GM18517 (cell line): ENCODE measurements at regions not wholly inside any gene's neighbourhood (a gene's known extent, or its start where the extent isn't known, plus 50 kb on each side); places are given as distances from the start of the nearest gene placed in this dataset.

Experiments used
- ATAC-seq: cut with Tn5 transposase; IDR thresholded peaks from one replicate; pipeline ENCODE4 v1.9.1; 2021; ENCODE audit warnings: mild to moderate bottlenecking, moderate library complexity; ENCODE audit not compliant: unreplicated experiment

DNA sequence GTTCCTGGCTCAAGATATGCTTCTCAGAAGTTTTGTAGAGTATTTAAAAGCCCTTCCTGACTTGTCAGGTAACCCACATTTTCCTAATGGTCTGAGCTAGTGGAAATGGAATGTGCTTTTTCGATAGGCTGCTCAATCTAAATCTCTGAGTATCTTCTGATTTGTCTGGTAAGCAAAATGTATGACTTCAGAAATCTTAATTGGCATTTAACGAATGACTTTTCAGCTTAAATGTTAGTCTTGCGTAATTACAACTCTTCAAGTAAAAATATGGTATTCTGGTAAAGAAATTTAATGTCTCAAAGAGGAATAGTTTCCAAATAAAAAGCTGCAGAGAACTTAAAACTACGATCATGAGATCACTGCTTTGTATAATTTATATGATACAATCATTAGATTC is 379.1 kb downstream of the ANKRD50 start:
- ATAC-seq = no peak

DNA sequence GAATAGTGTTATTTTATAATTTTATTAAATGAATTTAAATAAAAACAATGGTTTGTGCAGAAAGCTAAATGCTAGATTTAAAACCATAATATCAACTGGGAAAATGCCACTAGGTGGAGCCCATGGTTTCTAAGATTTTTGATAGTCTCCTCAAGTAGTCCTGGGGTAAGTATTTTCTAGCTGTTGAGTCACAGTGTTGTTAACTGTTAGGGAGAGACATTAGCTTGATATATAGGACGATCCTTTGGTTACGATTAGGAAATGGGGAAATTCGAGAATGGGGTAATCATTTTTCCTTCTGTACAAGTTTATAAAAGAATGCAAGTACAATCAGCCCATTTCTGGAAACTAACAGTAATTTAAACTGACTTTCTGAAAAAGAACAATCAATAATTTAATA is 378.4 kb downstream of the ANKRD50 start:
- ATAC-seq = no peak

DNA sequence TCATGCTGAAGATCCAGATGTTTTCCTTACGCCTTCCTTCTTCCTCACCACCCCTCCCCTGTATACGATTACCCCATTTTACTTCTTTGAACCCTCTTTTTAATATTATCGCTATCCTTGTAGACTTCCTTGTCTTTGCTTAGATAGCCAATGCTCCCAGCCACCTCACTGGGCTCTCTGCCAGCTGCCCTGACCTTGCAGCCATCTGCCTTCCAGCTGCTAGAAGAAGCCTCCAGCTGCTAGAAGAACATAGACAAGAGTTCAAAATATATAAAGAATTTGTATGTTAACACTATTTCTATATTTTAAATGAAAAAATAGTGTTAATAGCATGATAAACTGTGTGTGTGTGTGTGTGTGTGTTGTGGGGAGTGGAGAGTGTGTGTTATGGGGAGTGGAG is 374.7 kb downstream of the ANKRD50 start:
- no peak for ATAC-seq

DNA sequence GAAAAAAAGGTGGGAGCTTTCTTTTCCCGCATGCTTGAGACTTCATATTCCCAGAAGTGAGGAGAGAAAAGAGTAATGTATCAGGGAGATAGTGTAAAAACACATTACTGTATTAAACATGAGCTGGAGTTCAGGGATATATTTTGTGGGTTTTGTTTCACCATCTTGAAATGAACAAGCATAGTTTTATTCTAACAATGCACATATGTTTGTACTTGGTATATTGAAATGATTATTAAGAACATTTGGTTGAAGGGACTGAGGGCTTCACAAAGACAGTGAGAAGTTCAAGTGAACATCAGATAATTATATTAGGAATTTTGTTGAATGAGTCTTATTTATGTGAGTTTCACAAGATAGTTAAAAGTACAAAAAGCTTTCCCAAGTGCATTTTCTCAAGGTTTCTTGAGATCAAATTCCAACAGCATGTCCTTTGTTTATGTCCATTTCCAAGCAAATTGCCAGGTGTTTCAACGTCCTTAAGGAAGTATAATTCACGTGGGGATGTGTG is 368.8 kb downstream of the ANKRD50 start:
- ATAC-seq = no peak

DNA sequence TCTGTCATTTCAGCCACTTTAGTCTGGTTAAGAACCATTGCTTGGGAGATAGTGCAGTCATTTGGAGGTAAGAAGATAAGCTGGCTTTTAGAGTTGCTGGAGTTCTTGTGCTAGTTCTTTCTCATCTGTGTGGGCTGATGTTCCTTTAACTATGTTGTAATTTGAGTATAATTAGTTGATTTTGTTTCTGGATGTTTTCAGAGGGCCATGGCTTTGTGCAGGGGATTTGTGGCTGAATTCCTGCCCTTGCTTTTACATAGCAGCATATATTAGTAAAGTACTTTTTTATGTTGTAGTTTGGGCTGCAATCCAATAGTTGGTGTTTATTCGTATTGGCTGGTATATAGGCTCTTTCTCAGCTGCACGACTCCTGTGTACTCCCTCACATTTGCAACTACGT is 339.6 kb downstream of the ANKRD50 start:
- ATAC-seq = no peak

DNA sequence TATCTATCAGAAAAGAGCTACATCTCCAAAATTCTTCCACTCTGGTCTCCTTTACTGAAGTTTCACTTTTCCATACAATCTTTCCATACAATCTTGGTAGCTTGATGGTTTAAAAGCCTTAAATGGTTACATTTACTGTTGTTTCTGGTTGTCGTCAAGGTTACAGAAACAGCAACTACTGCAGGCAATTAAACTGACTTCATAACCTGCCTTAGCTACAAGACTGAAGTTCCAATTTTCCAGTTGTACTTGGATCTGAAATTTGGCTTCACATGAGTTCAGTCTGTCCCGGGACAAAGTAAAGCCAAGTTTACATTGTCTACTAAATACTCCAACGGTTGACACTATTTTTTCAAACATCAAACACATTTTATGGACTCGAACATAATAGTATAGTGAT is 326.4 kb downstream of the ANKRD50 start:
- no peak for ATAC-seq

DNA sequence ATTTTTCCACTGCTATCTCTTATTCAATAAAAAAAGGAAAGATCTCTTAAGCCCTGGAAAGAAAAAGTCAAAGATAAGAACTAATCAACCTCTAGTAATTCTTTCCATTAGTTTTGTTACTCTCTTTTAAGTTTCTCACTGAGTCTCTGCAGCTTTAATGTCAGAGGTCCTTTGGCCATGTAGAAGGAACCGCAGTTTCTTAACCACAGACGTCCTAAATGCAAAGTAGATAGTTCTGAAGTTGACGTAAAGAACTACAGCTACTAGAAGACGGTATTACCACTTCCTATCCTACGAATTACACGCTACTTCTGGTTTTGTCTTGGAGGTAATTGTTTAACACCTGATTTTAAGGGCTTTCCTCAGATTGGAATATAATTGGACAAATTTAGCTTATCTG is 325.9 kb downstream of the ANKRD50 start:
- no peak for ATAC-seq

DNA sequence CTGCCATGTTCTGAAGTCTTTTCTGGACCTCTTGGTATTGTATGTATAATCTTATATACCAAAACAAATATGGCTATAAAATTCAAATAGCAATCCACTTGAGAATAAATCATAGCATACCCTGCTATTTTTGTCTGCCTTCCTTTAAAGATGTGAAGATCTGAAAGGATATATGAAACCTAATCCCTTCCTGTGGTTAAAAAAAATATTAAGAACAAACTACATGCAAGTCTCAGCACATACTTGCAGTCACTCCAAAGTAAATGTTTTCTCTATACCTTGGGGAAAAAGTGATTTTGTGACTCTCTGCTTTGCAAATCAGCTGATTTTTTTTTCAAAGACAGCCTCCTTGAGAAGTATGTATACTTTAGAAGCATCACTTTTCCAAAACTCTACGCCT is 322.9 kb downstream of the ANKRD50 start:
- no peak for ATAC-seq

DNA sequence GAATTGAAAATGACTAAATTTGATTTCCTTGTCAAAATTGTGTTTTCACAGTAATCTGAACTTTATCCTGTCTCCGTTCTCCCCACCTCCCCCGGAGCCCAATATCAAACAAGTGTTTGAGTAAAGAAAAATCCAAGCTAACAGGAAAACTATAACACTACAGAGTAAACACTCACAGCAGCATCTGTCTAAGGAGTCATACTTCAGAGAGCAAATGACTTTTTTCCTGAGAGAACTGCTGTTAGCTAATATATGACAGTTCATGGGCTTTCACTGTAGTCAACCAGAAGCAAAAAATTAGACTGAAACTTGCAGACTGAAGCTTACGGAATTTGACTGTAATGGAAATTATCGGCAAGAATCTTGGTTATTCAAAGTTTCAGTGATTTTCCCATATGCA is 321.7 kb downstream of the ANKRD50 start:
- no peak for ATAC-seq

DNA sequence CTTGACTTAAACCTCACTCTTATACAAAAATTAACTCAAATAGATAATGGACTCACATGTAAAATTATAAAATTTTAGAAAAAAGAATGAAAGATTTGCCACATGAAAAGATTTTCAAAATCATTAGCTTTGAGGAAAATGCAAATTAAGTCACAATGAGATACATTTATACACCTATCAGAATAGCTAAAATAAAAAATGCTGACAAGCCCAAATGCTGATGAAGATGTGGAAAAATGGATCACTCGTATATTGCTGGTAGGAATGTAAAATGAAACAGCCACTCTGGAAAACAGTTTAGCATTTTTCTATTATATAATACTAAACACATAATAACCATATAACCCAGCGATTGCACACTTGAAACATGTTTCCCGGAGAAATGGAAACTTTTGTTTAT is 316.2 kb downstream of the ANKRD50 start:
- no peak for ATAC-seq

DNA sequence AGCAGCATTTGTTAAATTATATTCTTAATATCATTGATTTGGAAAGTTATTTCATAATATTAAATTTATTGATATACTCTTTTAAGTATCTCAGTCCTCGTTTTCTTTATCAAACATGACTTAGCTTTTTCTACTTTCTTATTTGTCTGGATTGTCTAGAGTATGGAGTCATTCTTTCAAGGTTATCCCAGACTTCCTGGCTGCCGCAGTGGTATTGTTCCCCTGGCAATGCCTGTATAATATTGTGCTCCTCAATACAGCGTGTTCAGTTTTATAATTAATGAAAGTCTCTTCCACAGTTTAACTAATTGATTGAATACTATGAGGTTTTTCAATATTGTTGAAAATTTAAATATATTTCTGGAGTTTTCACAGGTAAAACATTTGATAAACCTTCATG is 310.9 kb downstream of the ANKRD50 start:
- ATAC-seq = no peak

DNA sequence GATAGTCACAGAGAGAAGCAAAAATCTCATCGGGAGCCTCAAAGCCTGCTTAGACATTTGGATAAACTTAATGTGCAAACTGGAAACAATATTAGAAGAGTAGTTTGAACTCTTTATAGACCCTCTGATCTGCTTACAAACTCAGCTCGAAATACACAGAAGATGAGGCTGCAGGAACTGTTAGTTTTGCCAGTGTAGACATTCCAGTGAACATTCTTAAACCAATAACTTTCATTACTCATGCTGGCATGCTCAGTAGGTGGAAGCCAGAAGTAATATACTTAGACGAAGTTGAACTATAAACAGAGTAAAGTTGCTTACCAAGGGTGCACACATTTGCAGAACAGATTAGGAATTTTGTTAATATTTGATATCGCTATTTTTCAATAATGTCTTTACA is 303.5 kb downstream of the ANKRD50 start:
- no peak for ATAC-seq

DNA sequence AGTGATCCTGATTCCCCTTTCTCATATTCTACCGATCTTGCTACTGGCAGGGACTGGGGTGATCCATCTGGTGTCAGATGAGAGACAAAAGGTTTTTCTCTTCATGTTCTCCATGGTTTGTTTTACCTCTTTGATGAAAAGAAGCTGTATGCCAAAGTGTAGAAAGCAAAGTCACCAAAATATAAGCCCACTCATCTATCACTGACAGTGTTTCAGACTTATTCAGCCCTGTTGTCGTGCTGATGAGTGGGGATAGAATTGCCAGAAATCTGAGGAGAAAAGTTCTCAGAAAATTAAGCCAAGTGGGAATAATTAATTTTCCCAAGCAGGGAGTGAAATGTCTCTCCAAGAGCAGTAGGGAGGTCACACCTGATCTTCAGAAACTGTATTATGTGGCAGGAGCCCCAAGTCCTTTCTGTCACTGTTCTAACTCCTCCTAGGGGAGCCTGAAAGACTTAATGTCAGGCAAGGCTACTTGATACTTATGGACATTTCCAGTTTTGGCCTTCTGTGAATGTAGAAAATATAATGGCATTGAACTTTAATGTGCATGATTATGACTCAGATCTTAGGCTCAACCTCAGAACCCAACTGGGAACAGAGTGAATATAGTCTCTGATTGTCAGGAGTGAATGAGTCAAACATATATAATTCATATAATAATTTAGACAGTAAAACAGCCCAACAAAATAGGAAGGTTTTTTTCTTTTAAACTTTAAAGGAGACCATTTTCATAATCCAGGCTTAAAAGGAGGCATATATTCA is 298.1 kb downstream of the ANKRD50 start:
- no peak for ATAC-seq

DNA sequence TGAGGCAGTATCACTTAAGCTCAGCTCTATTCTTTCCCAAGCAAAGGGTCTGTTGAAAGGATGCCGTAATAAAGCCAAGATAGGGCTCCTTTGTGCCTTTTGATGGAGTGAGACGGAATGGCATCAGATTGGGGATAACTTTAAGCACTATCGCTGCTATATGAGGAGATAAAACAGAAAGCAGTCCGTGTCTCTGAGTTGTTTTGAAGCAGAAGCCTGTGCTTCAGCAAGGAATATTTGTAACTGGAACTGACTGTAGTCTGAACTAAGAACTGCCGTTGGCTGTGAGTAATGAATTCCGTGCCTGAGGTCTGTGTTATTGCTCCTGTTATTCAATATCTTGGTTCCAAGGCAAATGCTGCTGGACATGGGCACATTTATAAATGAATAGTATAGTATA is 297.4 kb downstream of the ANKRD50 start:
- no peak for ATAC-seq

DNA sequence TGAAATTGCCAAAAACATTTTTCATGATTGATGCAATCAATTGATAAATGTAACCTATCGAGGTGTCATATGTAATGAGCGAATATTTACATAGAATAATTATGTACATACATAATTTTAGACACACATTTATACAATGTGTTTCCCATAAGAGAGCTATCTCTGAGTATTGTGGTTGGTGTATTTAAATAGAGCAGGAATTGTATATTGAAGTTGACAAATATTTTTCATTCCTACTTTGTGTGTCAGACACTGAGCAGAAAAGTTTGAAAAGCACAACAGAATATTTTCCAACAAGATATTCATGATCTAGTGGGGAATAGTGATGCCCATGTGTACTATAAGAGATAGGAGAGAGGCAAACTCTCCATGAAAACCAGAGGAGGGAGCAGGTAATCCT is 295.2 kb downstream of the ANKRD50 start:
- ATAC-seq = no peak

DNA sequence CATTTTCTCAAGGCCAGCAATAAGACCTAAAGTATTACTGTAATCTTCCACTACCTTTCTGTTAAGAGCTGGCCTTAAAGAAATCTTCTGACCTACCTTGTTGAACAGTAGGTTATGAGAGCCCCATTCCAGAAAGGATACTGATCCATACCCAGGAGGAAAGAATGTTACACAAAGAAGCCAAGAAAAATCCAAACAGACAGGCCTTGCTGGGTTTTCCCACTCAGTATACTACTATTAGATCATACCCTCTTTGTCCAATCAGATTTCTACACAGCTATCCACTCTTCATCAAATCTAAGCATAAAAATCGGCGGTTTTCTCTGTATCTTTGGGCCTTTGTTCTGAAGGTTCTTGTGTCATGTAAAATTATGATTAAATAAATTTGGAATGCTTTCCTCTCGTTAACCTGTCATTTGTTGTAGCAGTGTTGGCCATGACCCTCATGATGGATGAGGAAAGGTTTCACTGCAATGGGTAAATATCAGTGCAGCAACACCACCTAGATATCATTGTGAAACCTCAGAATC is 292.3 kb downstream of the ANKRD50 start:
- no peak for ATAC-seq

DNA sequence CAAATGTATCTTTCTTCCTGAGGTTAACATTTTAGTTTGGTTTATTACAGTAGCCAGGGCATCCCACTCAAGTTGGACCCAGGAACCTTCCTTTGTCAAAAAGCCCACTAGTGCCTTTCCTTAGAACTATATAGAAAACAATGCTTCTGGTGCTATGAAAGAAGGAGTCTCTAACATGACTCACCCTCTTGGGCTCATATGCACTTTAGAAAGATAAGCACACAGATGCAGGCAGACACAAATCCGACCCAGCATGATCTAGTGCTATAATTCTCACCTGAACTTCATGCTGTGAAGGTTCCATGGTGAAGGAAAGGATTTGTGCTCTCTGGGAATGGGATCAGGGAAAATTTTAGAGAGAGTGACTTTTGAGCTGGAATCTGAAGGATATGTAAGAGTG is 289.4 kb downstream of the ANKRD50 start:
- no peak for ATAC-seq

DNA sequence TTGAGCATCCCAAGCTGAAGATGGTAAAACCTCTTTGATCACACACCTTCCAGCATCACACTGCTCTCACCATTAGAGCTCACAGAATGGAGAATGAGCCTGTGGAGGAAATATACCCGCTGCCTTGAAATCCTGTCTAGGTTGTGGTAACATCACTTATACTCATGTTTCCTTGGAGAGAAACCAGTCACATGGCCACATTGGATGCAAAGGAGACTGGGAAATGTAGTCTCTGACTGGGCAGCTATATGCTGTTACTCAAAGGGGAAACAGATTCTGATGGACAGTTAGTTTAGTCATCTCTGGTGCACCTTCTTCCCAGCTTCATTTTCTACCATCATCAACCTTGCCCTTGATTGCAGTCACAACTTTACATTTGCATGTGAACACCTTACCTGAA is 286.3 kb downstream of the ANKRD50 start:
- ATAC-seq = no peak

DNA sequence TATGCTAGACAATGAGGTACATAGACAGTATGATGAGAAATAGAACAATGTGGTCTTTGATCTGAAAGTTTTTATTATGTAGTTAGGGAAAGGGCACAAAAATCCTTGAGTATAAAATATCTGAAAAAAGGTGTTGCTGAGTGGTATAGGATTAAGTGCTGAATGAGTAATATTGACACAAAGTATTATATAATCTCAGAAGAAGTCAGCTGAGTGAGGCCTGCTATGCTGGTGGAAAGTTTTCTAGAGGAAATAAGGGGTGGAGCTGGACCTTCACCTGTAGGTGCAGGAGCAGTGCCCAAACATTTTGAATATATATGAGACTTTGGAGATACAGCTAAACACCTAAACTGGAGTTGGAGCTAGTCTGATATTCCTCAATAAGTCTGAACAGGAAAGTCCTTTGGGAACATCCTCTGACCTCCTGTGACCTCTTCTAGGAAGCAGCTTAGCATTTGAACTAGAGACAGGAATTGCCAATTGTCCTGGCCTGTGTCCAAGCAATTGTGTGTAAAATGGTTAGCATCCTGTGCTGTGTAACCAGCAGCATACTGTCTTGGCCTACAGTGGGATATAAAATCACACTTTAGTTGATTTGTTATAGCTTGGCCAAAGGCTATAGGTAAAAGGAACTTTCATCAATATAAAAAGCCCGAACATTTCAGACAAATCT is 285.3 kb downstream of the ANKRD50 start:
- no peak for ATAC-seq

DNA sequence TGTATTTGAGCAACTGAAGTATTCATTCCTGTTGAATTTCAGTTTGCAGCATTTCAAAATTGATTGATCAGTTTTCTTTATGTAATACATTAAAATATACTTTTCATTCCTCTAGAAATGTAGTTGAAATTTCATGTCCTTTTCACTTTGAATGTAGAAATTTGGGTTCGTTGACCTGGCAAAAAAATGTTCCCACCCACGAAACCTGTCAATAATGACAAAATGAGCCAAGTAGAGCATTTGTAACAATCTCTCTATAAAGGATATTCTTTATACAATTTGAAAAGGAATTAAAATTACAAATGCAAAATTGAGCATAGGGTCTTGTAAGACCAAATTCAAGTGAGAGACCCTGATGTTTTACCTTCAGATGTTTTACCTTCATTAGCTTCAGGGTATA is 283.9 kb downstream of the ANKRD50 start:
- no peak for ATAC-seq

DNA sequence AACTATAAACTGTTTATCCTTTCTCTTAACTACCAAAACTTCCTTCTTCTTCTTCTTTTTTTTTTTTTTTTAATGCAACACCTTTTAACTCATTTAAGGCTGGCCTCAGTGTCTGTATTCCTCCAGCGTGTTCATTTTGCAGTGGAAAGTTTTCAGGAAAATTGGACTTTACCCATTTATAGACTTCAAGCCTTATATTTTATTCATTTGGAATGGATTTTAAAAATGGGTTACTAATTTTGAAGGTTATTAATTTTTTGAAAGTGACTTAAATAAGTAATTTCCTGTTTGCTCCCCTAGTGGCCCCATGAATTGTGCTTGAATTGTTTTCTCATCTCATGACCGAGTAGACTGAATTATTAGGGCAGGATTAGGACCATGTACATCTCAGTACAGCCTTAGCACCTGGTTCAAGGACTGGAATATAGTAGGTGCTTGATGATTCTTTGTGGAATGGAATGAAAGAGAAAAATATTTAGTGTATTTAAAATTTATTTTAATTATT is 282.7 kb downstream of the ANKRD50 start:
- ATAC-seq = no peak

DNA sequence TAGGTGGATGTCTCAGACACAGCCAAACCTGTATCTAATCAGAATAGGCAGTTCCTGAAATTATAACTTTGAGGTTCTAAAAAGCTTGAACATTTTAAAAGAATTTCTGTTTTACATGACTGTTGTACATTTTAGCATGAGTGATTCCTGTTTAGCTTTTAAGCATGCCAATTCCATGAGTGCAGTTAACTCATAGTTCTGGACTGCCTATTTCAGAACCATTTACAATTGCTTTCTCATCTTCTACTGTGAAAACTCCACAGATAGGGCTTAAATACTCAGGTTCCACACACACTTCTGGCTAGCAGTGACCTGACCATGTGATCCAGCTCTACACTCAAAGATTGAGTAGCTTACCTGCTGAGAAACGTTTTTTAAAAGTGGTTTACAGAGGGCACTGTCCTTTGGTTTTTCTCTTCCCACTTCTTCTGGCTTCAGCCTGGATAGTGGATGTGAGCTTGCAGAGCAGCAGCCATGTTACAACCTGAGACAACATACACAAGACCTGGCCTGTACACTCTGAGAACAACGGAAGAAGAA is 280.8 kb downstream of the ANKRD50 start:
- no peak for ATAC-seq
